PFSK-1 (cell line): ENCODE measurements at regions not wholly inside any gene's neighbourhood (a gene's known extent, or its start where the extent isn't known, plus 50 kb on each side); places are given as distances from the start of the nearest gene placed in this dataset.

Experiments
- POLR2AphosphoS5 ChIP-seq: IDR thresholded peaks from 2 replicates; pipeline ENCODE4 v1.6.1; 2012; ENCODE audit warnings: low read depth, mild to moderate bottlenecking, control low read depth, low read length, moderate library complexity
- REST ChIP-seq, 2 experiments: IDR thresholded peaks; 2 replicates each; pipeline versions ENCODE4 v1.6.1 to v1.8.0; 2011 to 2012; ENCODE audit warnings: low read depth in 2 of 2, low read length in 2 of 2, control low read depth in 1 of 2, inconsistent platforms in 1 of 2, mild to moderate bottlenecking in 1 of 2, moderate library complexity in 1 of 2; ENCODE audit not compliant: insufficient read depth in 1 of 2
- SIN3A ChIP-seq: IDR thresholded peaks from 2 replicates; pipeline ENCODE4 v1.6.1; 2012; ENCODE audit warnings: mild to moderate bottlenecking, low read length, moderate library complexity, borderline replicate concordance; ENCODE audit not compliant: insufficient read depth
- TAF1 ChIP-seq: IDR thresholded peaks from 2 replicates; pipeline ENCODE4 v1.6.1; 2012; ENCODE audit warnings: low read length, control low read depth, borderline replicate concordance; ENCODE audit not compliant: insufficient read depth

GRCh38 chr5:103474677-103475076 lies 87.9 kb downstream of the NUDT12 start:
- no peak for TF ChIP-seq SIN3A
- no peak for TF ChIP-seq TAF1
- no peak for TF ChIP-seq REST (IDR thresholded peaks at IDR 0.05; ENCODE audit: insufficient read depth in 1 of 2, low read depth in 2 of 2, low read length in 2 of 2)
- no peak for TF ChIP-seq POLR2AphosphoS5
